GM20000 (cell line): ENCODE measurements at regions not wholly inside any gene's neighbourhood (a gene's known extent, or its start where the extent isn't known, plus 50 kb on each side); places are given as distances from the start of the nearest gene placed in this dataset.

Source experiments
- DNase-seq: peaks from one replicate; pipeline ENCODE4 v3.0.0; 2012; ENCODE audit warnings: low spot score
- TF ChIP-seq, protein P1 (sequence below): IDR thresholded peaks from 2 replicates; pipeline ENCODE4 v1.5.1; 2012; ENCODE audit warnings: mild to moderate bottlenecking, control low read depth; ENCODE audit errors: extremely low read depth, missing control alignments

DNA sequence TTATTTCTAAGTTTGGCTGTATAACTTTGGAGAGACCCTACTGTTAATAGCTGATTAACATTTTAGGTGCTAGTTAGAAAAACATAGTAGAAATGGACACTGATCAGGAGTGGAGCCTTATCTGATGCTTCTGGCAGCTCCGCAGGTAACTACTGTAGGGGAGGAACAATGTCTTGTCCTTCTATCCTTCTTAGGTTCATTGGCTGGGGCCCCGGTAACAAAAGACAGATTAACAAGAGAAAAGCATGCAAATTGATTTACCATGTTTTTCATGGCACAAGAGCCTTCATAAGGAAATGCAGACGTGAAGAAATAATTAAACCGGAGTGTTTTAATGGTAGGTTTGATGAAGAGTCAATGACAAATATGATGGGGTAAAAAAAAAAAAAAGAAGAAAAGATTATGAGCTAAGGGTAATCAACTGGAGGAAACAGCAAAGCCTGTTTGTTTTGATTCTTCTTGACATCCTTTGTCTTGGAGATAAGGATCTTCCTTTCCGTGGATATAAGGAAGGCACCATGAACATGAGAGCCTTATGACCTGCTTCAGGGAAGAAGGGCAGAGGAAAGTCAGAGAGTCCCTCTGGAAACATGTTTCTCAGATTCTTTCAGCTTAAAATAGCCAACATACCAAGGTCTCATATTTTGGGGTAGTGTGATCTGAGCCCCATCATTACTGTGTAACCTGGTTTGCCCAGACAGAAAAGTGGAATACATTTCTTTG is 62.4 kb upstream of the GCFC2 start:
- TF ChIP-seq, protein P1, sequence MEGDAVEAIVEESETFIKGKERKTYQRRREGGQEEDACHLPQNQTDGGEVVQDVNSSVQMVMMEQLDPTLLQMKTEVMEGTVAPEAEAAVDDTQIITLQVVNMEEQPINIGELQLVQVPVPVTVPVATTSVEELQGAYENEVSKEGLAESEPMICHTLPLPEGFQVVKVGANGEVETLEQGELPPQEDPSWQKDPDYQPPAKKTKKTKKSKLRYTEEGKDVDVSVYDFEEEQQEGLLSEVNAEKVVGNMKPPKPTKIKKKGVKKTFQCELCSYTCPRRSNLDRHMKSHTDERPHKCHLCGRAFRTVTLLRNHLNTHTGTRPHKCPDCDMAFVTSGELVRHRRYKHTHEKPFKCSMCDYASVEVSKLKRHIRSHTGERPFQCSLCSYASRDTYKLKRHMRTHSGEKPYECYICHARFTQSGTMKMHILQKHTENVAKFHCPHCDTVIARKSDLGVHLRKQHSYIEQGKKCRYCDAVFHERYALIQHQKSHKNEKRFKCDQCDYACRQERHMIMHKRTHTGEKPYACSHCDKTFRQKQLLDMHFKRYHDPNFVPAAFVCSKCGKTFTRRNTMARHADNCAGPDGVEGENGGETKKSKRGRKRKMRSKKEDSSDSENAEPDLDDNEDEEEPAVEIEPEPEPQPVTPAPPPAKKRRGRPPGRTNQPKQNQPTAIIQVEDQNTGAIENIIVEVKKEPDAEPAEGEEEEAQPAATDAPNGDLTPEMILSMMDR, result no peak
- no peak for DNase-seq

DNA sequence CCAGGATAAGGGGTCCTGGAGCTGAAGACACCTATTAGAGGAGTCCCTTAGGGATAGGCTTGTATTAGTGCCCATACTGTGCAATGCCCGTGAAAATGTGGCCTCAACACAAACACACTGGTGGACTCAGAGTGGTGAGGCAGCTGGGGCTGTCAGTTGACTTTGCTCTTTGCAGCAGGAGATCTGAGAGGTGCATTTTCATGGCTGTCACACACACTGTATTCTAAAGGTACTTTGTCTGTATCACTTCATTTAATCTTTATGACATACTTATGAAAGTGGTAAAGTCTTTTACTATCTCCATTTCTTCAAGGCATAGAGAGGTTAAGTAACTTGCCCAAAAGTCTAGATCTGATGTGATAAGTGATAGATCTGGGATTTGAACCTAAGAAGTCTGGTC is 55.1 kb upstream of the GCFC2 start:
- DNase-seq, result no peak
- TF ChIP-seq, protein P1, result no peak

DNA sequence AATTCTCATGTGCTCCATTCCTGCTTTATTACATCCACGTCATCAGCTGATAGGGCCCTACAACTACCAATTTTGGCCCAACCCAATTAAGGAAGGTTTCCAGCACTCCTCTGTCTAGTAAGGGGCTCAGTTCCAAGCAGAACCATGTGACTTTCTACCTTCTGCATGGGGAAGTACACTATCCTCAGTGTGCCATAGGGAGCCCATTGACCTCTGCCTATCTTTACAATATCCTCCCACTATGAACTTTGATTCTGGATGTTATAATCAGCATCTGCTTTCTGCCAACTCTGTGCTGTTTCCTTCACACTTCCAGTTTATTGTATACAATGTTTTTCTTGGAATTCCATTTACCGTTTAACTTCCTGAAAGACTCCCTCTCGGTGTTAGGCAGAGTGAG is 53.9 kb upstream of the GCFC2 start:
- TF ChIP-seq, protein P1, result no peak
- no peak for DNase-seq
